ENCODE measurements at regions not wholly inside any gene's neighbourhood (a gene's known extent, or its start where the extent isn't known, plus 50 kb on each side); places are given as distances from the start of the nearest gene placed in this dataset.

DNA sequence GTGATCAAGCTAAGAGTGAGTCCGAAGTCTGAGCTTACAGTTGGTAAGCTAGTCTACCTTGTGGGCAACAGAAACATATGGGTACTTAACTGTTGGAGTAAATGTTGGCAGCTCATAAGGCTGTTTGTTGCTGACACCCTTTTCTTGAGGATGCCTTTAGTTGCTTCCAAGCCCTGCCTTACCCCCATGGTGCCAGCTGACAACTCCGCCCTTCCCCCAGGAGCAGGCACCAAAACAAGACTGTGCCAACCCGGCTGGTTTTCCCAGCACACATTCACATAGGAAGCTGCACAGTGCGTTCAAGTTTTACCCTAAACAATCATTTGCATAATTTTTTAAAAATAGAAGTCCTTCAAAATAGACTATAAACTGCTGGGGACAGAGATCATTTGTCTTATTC, 150.2 kb upstream of the LMO4 start:
- 84 to 85% methylated on average over 4 of the region's 4 CpGs for WGBS, 2 donors
- ATAC-seq (ENCODE audit: insufficient read depth, low FRiP score) (no peak), DNase-seq (no peak)
- H3K9ac ChIP-seq (ENCODE audit: insufficient read depth in 1 of 2, low read length in 2 of 2) = no peak overlapping the region
- H3K4me3 ChIP-seq = no peak overlapping the region
- H3K9me3 ChIP-seq (ENCODE audit: control insufficient read depth in 4 of 4, insufficient read depth in 3 of 4, low read length in 3 of 4) = peaks cover 0 to 2% (median under 1%) of the 10 kb centered on the region in 4 donors
- H3K36me3 ChIP-seq (ENCODE audit: control insufficient read depth in 4 of 4, insufficient read depth in 4 of 4, low read length in 4 of 4) = no peaks in the 10 kb centered on the region
- TF ChIP-seq, protein P1, sequence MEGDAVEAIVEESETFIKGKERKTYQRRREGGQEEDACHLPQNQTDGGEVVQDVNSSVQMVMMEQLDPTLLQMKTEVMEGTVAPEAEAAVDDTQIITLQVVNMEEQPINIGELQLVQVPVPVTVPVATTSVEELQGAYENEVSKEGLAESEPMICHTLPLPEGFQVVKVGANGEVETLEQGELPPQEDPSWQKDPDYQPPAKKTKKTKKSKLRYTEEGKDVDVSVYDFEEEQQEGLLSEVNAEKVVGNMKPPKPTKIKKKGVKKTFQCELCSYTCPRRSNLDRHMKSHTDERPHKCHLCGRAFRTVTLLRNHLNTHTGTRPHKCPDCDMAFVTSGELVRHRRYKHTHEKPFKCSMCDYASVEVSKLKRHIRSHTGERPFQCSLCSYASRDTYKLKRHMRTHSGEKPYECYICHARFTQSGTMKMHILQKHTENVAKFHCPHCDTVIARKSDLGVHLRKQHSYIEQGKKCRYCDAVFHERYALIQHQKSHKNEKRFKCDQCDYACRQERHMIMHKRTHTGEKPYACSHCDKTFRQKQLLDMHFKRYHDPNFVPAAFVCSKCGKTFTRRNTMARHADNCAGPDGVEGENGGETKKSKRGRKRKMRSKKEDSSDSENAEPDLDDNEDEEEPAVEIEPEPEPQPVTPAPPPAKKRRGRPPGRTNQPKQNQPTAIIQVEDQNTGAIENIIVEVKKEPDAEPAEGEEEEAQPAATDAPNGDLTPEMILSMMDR (IDR thresholded peaks at IDR 0.05; ENCODE audit: control extremely low read depth, extremely low read depth) = no peak
- no peak overlapping the region for H3K27ac ChIP-seq (ENCODE audit: low read depth in 1 of 2, low read length in 1 of 2)
- no peaks in the 10 kb centered on the region for H3K27me3 ChIP-seq (ENCODE audit: control insufficient read depth in 3 of 3, insufficient read depth in 3 of 3, low read length in 2 of 3)
- peaks cover 0 to 18% (median 8%) of the 10 kb centered on the region in 5 donors for H3K4me1 ChIP-seq (ENCODE audit: control insufficient read depth in 5 of 5, insufficient read depth in 5 of 5, low read length in 5 of 5)

GRCh38 chr1:87179076-87179810, 149.4 kb upstream of the LMO4 start:
- Histone ChIP-seq H3K36me3 (ENCODE audit: control insufficient read depth in 4 of 4, insufficient read depth in 4 of 4, low read length in 4 of 4) (no peaks in the 10 kb centered on the region), H3K27me3 (ENCODE audit: control insufficient read depth in 3 of 3, insufficient read depth in 3 of 3, low read length in 2 of 3) (no peaks in the 10 kb centered on the region), H3K27ac (ENCODE audit: low read depth in 1 of 2, low read length in 1 of 2) (no peak overlapping the region), H3K4me3 (no peak overlapping the region), H3K9ac (ENCODE audit: insufficient read depth in 1 of 2, low read length in 2 of 2) (no peak overlapping the region), H3K9me3 (ENCODE audit: control insufficient read depth in 4 of 4, insufficient read depth in 3 of 4, low read length in 3 of 4) (peaks cover 0 to 2% (median under 1%) of the 10 kb centered on the region in 4 donors), H3K4me1 (ENCODE audit: control insufficient read depth in 5 of 5, insufficient read depth in 5 of 5, low read length in 5 of 5) (peaks cover 0 to 18% (median 8%) of the 10 kb centered on the region in 5 donors)
- peak in 1 of 3 donors; percentile 15 for DNase-seq
- WGBS, 2 donors = 41 to 59% methylated on average over 15 of the region's 15 CpGs
- TF ChIP-seq, protein P1 (IDR thresholded peaks at IDR 0.05; ENCODE audit: control extremely low read depth, extremely low read depth) = no peak
- no peak for ATAC-seq (ENCODE audit: insufficient read depth, low FRiP score)

- peaks cover 0 to 18% (median 5%) of the 10 kb centered on the region in 5 donors for H3K4me1 ChIP-seq (ENCODE audit: control insufficient read depth in 5 of 5, insufficient read depth in 5 of 5, low read length in 5 of 5)
- H3K4me3 ChIP-seq = no peak overlapping the region
- peak in 2 of 3 donors; percentile 45 to 48 for DNase-seq
- H3K27me3 ChIP-seq (ENCODE audit: control insufficient read depth in 3 of 3, insufficient read depth in 3 of 3, low read length in 2 of 3) = no peaks in the 10 kb centered on the region
- peak; percentile 35 for ATAC-seq (ENCODE audit: insufficient read depth, low FRiP score)
- H3K9me3 ChIP-seq (ENCODE audit: control insufficient read depth in 4 of 4, insufficient read depth in 3 of 4, low read length in 3 of 4) = peaks cover 0 to 2% (median under 1%) of the 10 kb centered on the region in 4 donors
- H3K36me3 ChIP-seq (ENCODE audit: control insufficient read depth in 4 of 4, insufficient read depth in 4 of 4, low read length in 4 of 4) = no peaks in the 10 kb centered on the region
- H3K27ac ChIP-seq (ENCODE audit: low read depth in 1 of 2, low read length in 1 of 2) = no peak overlapping the region
- WGBS, 2 donors = 27 to 48% methylated on average over 8 of the region's 8 CpGs
- TF ChIP-seq, protein P1 (IDR thresholded peaks at IDR 0.05; ENCODE audit: control extremely low read depth, extremely low read depth) = no peak
- no peak overlapping the region for H3K9ac ChIP-seq (ENCODE audit: insufficient read depth in 1 of 2, low read length in 2 of 2)
Observed at GRCh38 chr1:87179851-87180519, 148.7 kb upstream of the LMO4 start.

Data from lung (tissue), 11 donors.